Stimulated activated CD4-positive, alpha-beta T cell treated with anti-CD3 and anti-CD28 coated beads, Interleukin-4, amount 100 ng/mL, for 48 hours (primary cell): ENCODE measurements at regions not wholly inside any gene's neighbourhood (a gene's known extent, or its start where the extent isn't known, plus 50 kb on each side); places are given as distances from the start of the nearest gene placed in this dataset.
"Not testable (repeated sequence)": the region's sequence is repeated elsewhere in the genome, so short reads cannot be mapped to it uniquely, and the experiment has no call there.

Experiments used
- DNase-seq, 2 donors: peaks; one replicate each; pipeline ENCODE4 v3.0.0-alpha.2; 2020; ENCODE audit warnings: low read depth in 2 of 2

- DNase-seq = no peak
Observed at GRCh38 chr21:14826630-14827029, 238.2 kb downstream of the NRIP1 start.

DNA sequence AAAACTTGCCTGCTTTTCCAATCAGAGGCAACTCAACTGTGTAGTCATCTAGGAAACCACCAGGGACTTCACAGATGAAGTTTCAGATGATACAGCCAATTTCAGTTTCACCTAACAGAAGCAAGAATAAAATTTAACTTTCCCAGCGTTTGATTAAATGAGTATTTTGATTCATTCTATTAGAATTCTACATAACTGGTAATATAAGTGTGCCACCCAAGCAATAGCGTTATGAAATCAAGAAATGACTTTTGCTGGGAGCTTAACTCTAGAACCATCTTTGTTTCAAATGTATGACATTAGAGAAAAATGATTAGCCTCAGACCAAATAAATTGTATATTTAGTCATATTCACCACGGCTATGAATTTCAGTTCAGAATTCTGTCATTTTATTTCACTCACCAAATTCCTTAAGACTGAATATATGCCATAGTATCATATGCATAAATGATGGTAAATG is 239.3 kb downstream of the NRIP1 start:
- DNase-seq = no peak

GRCh38 chr21:14824126-14824525 is 240.7 kb downstream of the NRIP1 start:
- no peak for DNase-seq

- DNase-seq = no peak
Observed at GRCh38 chr21:14817311-14817710, 247.5 kb downstream of the NRIP1 start.

GRCh38 chr21:14814991-14815390 is 249.8 kb downstream of the NRIP1 start:
- DNase-seq = no peak

DNA sequence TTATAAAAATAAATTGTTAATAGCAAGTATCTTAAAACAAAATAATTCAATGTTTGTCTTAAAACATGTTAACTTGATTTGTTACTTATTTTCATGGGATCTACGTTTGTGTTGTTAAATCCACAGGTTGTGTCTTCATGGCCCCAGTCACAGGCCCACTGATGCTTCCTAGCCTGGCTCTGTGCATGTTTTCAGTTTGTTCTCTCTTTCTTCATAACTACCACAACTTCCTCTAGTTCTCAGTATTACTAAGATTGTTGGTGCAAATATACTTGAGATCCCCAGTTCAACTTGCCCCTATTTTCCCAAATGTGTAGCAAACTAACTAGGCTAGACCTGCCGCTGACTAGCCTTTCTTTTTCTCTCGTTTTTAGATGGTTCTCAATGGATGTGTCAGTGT is 250.5 kb downstream of the NRIP1 start:
- no peak for DNase-seq

GRCh38 chr21:14804170-14804569 is 258.1 kb upstream of the SAMSN1 start:
- DNase-seq = not testable (repeated sequence)

DNA sequence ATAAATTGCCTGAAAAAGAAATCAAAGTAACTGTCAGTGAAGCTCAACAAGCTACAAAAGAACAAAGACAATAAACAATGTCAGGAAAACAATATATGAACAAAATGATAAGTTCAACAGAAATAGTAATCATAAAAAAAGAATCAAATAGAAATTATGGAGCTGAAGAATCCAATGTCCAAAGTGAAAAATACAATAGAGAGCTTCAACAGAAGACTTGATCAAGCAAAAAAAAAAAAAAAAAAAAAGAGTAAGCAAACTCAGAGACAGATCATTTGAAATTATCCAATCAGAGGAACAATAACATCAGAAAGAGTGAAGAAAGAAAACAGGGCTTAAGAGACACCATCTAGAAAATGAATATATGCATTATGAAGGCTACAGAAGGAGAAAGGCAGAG is 251.4 kb upstream of the SAMSN1 start:
- no peak for DNase-seq

GRCh38 chr21:14787312-14787711 is 241.2 kb upstream of the SAMSN1 start:
- DNase-seq = no peak

GRCh38 chr21:14785679-14786078 is 239.6 kb upstream of the SAMSN1 start:
- no peak for DNase-seq

DNA sequence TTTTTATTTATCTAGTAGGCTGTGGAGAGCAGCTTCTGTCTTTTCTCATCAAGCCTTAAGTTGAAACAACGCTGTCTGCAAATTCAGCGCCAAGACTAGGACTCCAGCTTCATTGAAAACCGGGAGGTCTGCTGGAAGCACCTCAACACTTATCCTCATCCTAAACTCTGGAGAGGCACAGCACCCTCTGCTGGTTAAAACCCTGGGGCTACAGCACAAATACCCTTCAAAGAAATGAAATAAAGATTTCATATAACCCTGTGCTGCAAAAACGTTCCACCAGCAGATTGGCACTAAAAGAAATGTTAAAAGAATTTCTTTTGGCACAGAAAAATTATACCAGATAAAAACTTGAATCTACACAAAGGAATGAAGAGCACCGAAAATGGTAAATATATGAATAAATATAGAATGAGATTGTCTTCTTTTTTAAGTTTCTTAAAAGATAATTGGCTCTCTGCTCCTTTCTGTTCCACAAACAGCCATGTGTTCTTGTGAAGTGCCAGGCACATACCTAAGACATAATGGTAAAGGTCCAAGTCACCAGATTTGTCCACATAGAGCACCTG is 227.7 kb upstream of the SAMSN1 start:
- DNase-seq = peak; percentile 39 to 49

- no peak for DNase-seq
Observed at GRCh38 chr21:14771593-14771992, 225.5 kb upstream of the SAMSN1 start.

DNA sequence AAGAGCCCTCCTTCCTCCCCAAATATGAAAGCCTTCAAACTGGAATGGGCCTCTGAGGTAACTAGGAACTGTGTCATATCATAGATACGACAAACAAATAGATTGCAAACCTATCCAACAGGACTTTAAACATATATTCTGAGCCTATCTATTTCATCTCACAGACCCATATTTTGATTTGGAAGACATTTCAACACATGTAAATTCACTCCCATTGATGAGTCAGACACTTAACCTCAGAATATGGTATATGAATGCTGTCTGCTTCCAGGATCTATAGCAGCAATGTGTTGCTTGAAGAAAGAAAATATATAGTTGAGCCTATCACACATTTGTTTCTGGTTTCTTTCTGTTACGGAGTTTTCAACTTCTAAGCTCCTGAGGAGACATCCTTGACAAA is 221.9 kb upstream of the SAMSN1 start:
- no peak for DNase-seq

GRCh38 chr21:14767192-14767852 is 221.2 kb upstream of the SAMSN1 start:
- DNase-seq = no peak

GRCh38 chr21:14766241-14766640 is 220.1 kb upstream of the SAMSN1 start:
- DNase-seq = no peak

- DNase-seq = no peak
Observed at GRCh38 chr21:14763695-14764064, 217.6 kb upstream of the SAMSN1 start.

DNA sequence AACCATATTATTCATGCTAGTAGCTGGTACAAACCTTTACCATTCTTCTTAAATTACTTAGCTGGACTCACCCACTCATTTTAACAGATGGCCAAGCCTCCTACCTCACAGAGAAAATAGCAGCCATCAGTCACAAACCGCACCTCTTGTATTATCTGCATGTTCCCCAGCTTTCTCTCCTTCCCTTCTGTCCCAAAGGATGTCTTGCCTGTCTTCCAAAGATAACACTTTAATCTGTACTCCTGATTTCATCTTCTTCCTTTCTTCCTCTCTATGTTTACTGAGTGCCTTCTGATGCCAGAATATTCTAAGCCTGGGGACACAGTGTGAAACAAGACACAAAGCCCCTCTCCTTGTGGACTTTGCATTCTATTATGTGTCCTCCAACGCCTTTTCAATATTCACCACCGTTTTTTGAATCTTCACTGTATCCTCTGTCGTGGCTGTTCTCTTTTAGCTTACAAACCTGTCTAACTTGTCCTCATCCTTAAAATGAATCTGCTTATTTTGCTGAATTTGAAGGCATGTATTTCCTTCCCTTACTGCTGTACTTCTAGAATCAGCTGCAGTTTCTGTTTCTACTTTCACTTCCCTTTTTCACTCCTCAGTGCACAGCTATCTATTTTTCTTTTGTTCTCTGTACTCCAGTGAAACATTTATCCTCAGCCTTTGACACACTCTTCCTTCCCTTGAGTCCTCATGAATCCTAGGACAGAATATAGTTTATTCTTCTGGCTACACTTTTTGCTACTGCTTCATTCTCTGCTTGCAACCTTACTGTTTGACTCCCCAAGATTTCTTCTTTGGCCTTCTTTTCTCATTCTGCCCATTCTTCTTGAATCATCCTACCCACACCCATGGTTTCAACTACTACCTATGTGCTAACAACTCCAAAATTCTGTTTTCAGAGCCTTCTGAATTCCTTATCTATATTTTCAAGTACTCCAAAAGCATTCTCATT is 216.9 kb upstream of the SAMSN1 start:
- no peak for DNase-seq

GRCh38 chr21:14762327-14762726 is 216.2 kb upstream of the SAMSN1 start:
- DNase-seq = no peak

DNA sequence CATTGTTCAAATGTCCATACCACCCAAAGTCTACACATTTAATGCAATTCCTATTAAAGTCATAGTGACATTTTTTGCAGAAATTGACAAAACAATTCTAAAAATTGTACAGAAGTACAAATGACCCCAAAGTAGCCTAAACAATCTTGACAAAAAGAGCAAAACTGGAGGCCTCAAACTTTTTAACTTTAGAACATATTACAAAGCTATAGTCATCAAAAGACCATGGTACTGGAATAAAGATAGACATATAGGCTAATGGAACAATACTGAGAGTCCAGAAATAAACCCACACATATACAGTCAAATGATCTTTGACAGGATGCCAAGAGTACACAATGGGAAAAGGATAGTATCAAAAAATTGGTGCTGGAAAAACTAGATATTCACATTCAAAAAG is 213.2 kb upstream of the SAMSN1 start:
- no peak for DNase-seq

- no peak for DNase-seq
Observed at GRCh38 chr21:14758849-14759248, 212.7 kb upstream of the SAMSN1 start.

- no peak for DNase-seq
Observed at GRCh38 chr21:14757533-14758327, 211.6 kb upstream of the SAMSN1 start.

GRCh38 chr21:14755086-14755485 is 209.0 kb upstream of the SAMSN1 start:
- DNase-seq = no peak
